Endothelial cell of umbilical vein (primary cell): ENCODE measurements at regions not wholly inside any gene's neighbourhood (a gene's known extent, or its start where the extent isn't known, plus 50 kb on each side); places are given as distances from the start of the nearest gene placed in this dataset.

Experiments
- BruUV-seq: library from RNA; stranded (reverse); fragments of 400-500 nt; replicated peaks from 2 replicates; lab custom pipeline; 2021; lab: Mats Ljungman, UMichigan
- CTCF ChIA-PET: fragments of 300-600, 350-600 bp; sonication (Branson Sonifier 250); formaldehyde crosslinking; loops from one replicate; lab custom pipeline; 2021; ENCODE audit warnings: antibody characterized with exemption, inconsistent platforms; lab: Charles Lee
- POLR2A ChIA-PET: fragments of 300-600, 350-600 bp; sonication (Branson Sonifier 250); formaldehyde crosslinking; loops from one replicate; lab custom pipeline; 2021; ENCODE audit warnings: antibody characterized with exemption, inconsistent platforms; lab: Charles Lee
- DNase-seq: peaks from one replicate; pipeline ENCODE4 v3.0.0-alpha.2; 2011; ENCODE audit warnings: low read depth, low spot score
- FAIRE-seq: peaks from 2 replicates; lab custom pipeline; 2011; peaks lifted over from hg19 to GRCh38; lab: Jason Lieb, UNC
- H2AFZ ChIP-seq: 2 replicates; pipeline ENCODE4 v1.6.0; 2012; ENCODE audit warnings: low read depth, low read length, control low read depth, inconsistent platforms
- H3K27ac ChIP-seq: 2 replicates; pipeline ENCODE4 v1.5.1; 2011; ENCODE audit warnings: low read depth, mild to moderate bottlenecking, control low read depth, low read length, moderate library complexity; ENCODE audit not compliant: insufficient read depth
- H3K27me3 ChIP-seq, 2 experiments: 2 replicates each; pipeline versions ENCODE4 v1.6.0 to v1.6.1; 2011; ENCODE audit warnings: low read length in 2 of 2, mixed read lengths in 1 of 2; ENCODE audit not compliant: control insufficient read depth in 2 of 2, insufficient read depth in 2 of 2
- H3K36me3 ChIP-seq, 2 experiments: 2 replicates in 1 of 2; 3 replicates in 1 of 2; pipeline ENCODE4 v1.5.1; 2011; ENCODE audit warnings: low read length in 2 of 2, mild to moderate bottlenecking in 1 of 2, moderate library complexity in 1 of 2; ENCODE audit not compliant: control insufficient read depth in 2 of 2, insufficient read depth in 2 of 2; ENCODE audit errors: extremely low read depth in 1 of 2
- H3K4me1 ChIP-seq: 3 replicates; pipeline ENCODE4 v1.5.1; 2011; ENCODE audit warnings: mild to moderate bottlenecking, low read length; ENCODE audit not compliant: control insufficient read depth, insufficient read depth; ENCODE audit errors: extremely low read depth
- H3K4me2 ChIP-seq: 2 replicates; pipeline ENCODE4 v1.6.1; 2011; ENCODE audit warnings: low read length, control low read depth, mixed read lengths; ENCODE audit not compliant: insufficient read depth
- H3K4me3 ChIP-seq, 3 experiments: fragments of 200-600 bp in 1 of 3; sonication (generic), shearing (Covaris generic) in 1 of 3; replicated peaks in 1 of 3; 2 replicates each; pipeline ENCODE4 v1.5.1; 2011 to 2016; ENCODE audit warnings: control low read depth in 3 of 3, low read length in 3 of 3, mild to moderate bottlenecking in 2 of 3, inconsistent platforms in 1 of 3, low read depth in 1 of 3, moderate library complexity in 1 of 3; ENCODE audit not compliant: insufficient read depth in 1 of 3
- H3K79me2 ChIP-seq: 2 replicates; pipeline ENCODE4 v1.6.0; 2012; ENCODE audit warnings: low read length, inconsistent platforms; ENCODE audit not compliant: control insufficient read depth, insufficient read depth
- H3K9ac ChIP-seq: replicated peaks from 2 replicates; pipeline ENCODE3; 2011; ENCODE audit warnings: low read length, control low read depth; ENCODE audit not compliant: insufficient read depth; ENCODE audit errors: extremely low read depth
- H3K9me1 ChIP-seq: replicated peaks from 3 replicates; pipeline ENCODE4 v1.6.0; 2011; ENCODE audit warnings: mild to moderate bottlenecking, low read length; ENCODE audit not compliant: control insufficient read depth, insufficient read depth; ENCODE audit errors: extremely low read depth
- H3K9me3 ChIP-seq: replicated peaks from 2 replicates; pipeline ENCODE4 v1.5.1; 2012; ENCODE audit warnings: low read length, inconsistent platforms; ENCODE audit not compliant: control insufficient read depth, insufficient read depth
- H4K20me1 ChIP-seq: replicated peaks from 2 replicates; pipeline ENCODE3; 2011; ENCODE audit warnings: mild to moderate bottlenecking, low read length; ENCODE audit not compliant: control insufficient read depth, insufficient read depth; ENCODE audit errors: extremely low read depth
- EZH2 ChIP-seq: IDR thresholded peaks from 2 replicates; pipeline ENCODE4 v1.6.1; 2012; ENCODE audit warnings: borderline replicate concordance, low read depth, mild to moderate bottlenecking, moderate library complexity, low read length, inconsistent platforms; ENCODE audit not compliant: severe bottlenecking
- FOS ChIP-seq: IDR thresholded peaks from 2 replicates; pipeline ENCODE4 v1.6.1; 2011; ENCODE audit warnings: mild to moderate bottlenecking, low read length, moderate library complexity, borderline replicate concordance; ENCODE audit not compliant: insufficient read depth
- JUN ChIP-seq: IDR thresholded peaks from 2 replicates; pipeline ENCODE4 v1.6.1; 2011; ENCODE audit warnings: borderline replicate concordance, low read depth; ENCODE audit not compliant: insufficient read length, insufficient read depth
- MAX ChIP-seq: IDR thresholded peaks from 2 replicates; pipeline ENCODE4 v1.6.1; 2011; ENCODE audit not compliant: insufficient read depth, insufficient read length
- POLR2A ChIP-seq: IDR thresholded peaks from 2 replicates; pipeline ENCODE4 v1.6.1; 2012; ENCODE audit warnings: low read depth, mild to moderate bottlenecking, control low read depth, low read length
- POLR2AphosphoS5 ChIP-seq: IDR thresholded peaks from 2 replicates; pipeline ENCODE4 v1.6.1; 2012; ENCODE audit warnings: low read depth, mild to moderate bottlenecking, control low read depth, low read length, moderate library complexity; ENCODE audit not compliant: insufficient read depth
- dilution Hi-C: fragments of 300-500 bp; cut with MboI; formaldehyde crosslinking; loops from one replicate; pipeline ENCODE4 v1.15.0; 2019; ENCODE audit warnings: low sequenced_read_pairs; ENCODE audit not compliant: extremely low pct_ligation_motif_present
- intact Hi-C: fragments of 100-400 bp; cut with micrococcal nuclease; formaldehyde crosslinking; loops from one replicate; pipeline ENCODE4 v1.10.0; 2022
- TF ChIP-seq, protein P1 (sequence below), 2 donors: IDR thresholded peaks; 1 replicate in 1 of 2; 2 replicates in 1 of 2; pipeline ENCODE4 v1.5.1; 2011; ENCODE audit warnings: low read length in 2 of 2, mild to moderate bottlenecking in 2 of 2, moderate library complexity in 2 of 2, control low read depth in 1 of 2, inconsistent platforms in 1 of 2, low read depth in 1 of 2; ENCODE audit not compliant: insufficient read depth in 1 of 2; ENCODE audit errors: extremely low read depth in 1 of 2

- DNase-seq, result no peak
- Histone ChIP-seq H3K9me1 (no peaks in the 10 kb centered on the region), H3K27me3 (no peaks in the 10 kb centered on the region), H3K27ac (no peak overlapping the region), H3K79me2 (no peaks in the 10 kb centered on the region), H2AFZ (no peak overlapping the region), H3K9ac (no peak overlapping the region), H3K4me1 (peaks cover 2% of the 10 kb centered on the region), H3K9me3 (no peaks in the 10 kb centered on the region), H3K4me3 (no peak overlapping the region), H4K20me1 (no peaks in the 10 kb centered on the region), H3K36me3 (no peaks in the 10 kb centered on the region), H3K4me2 (no peak overlapping the region)
- ChIA-PET POLR2A (no interaction called here), CTCF (no interaction called here)
- no TSS peak for BruUV-seq
- TF ChIP-seq, protein P1, sequence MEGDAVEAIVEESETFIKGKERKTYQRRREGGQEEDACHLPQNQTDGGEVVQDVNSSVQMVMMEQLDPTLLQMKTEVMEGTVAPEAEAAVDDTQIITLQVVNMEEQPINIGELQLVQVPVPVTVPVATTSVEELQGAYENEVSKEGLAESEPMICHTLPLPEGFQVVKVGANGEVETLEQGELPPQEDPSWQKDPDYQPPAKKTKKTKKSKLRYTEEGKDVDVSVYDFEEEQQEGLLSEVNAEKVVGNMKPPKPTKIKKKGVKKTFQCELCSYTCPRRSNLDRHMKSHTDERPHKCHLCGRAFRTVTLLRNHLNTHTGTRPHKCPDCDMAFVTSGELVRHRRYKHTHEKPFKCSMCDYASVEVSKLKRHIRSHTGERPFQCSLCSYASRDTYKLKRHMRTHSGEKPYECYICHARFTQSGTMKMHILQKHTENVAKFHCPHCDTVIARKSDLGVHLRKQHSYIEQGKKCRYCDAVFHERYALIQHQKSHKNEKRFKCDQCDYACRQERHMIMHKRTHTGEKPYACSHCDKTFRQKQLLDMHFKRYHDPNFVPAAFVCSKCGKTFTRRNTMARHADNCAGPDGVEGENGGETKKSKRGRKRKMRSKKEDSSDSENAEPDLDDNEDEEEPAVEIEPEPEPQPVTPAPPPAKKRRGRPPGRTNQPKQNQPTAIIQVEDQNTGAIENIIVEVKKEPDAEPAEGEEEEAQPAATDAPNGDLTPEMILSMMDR (IDR thresholded peaks at IDR 0.05; ENCODE audit: extremely low read depth in 1 of 2, insufficient read depth in 1 of 2, low read depth in 1 of 2, low read length in 2 of 2), result no peak
- no peak for TF ChIP-seq POLR2A
- no peak for TF ChIP-seq FOS
- TF ChIP-seq EZH2, result no peak
- no peak for TF ChIP-seq JUN
- no peak for TF ChIP-seq POLR2AphosphoS5
- TF ChIP-seq MAX, result no peak
- dilution Hi-C loops, result no loop called here
- intact Hi-C loops, result no loop called here
- no peak for FAIRE-seq
These were observed 160.9 kb upstream of the NR3C1 start for GRCh38 chr5:143564417-143564816.
